HS-27A (cell line): ENCODE measurements at regions not wholly inside any gene's neighbourhood (a gene's known extent, or its start where the extent isn't known, plus 50 kb on each side); places are given as distances from the start of the nearest gene placed in this dataset.
"Not testable (repeated sequence)": the region's sequence is repeated elsewhere in the genome, so short reads cannot be mapped to it uniquely, and the experiment has no call there.

ENCODE experiments used
- DNase-seq: peaks from one replicate; pipeline ENCODE4 v3.0.0-alpha.2; 2012; ENCODE audit warnings: low read depth, missing footprints

DNA sequence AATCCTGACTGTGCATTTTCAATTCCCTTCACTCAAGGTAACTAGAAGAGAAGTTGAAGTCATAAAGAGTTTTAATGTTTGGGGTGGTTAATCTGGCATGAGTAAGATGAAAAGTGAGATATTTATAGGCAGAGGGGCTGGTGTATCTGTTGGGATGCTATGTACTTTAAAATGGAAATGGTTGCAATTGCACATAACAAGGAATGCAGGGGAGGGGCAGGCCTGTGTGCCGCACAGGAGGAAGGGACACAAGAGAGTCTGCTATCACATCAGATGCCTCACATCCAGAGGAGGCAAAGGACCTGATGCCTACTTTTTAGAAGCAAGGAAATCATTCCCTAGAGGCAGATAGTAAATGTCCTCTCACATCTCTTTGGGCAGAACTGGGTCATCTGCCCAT, 55.5 kb upstream of the OSMR start:
- DNase-seq = no peak

DNA sequence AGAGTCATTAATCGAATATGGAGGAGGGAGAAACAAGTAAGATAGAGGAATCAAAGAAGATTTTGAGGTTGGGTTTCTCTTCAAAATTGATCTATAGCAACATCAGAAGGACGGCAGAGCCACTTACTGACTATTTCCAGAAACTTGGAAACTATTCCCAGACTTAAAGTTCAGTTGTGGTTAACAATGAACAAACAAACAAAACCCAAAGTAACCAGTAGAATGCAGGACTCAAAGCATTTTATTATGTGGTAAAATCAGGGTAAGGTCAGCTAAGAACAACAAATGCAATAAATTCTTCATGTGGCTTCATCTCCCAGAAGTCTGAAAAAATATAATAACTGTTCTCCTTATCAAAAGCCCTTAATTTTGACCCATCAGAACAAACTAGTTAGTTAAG, 54.9 kb upstream of the OSMR start:
- DNase-seq = no peak

DNA sequence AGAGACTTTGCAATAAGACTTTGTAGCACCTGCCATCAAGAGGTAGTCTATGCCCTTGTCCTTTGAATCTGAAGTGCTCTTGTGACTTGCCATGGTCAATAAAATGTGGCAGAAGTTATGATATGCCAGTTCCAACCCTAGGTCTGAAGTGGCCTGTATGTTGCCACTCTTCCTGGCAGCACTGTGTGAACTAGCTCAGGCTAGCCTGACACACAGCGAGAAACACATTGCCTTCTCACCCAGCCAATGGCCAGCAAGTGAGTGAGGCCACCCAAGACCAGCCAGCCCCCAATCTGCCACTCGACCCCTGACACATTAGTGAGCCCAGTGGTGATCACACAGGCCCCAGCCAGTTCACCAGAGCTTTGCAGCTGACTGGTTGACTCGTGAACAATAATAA, 52.7 kb upstream of the OSMR start:
- DNase-seq = no peak

DNA sequence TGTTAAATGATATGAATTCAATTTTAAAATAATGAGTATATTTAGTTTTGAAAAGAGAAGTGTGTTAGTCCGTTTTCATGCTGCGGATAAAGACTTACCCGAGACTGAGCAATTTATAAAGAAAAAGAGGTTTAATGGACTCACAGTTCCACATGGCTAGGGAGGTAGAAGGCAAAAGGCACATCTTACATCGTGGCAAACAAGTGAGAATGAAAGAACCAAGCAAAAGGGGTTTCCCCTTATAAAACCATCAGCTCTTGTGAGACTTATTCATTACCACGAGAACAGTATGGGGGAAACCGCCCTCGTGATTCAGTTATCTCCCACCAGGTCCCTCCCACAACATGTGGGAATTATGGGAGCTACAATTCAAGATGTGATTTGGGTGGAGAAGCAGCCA, 51.8 kb upstream of the OSMR start:
- DNase-seq = not testable (repeated sequence)

DNA sequence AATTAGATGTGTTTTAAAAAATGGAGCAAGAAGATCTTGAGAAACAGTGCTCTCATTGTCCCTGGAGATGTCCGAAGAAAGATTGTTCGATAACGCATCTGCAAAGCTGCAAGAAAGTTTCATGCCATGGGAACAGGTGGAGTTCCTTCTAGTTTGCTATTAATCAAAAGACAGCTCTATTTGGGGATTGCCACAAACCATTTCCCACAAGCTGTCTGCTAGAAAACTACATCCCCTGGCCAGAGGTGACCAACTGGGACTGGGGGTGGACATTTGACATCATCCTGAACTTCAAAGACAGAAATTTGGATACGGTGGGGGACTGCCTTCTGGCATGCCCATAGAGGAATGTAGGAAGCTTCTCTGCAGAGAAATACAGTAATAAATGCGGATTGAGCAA, 50.8 kb upstream of the OSMR start:
- no peak for DNase-seq

DNA sequence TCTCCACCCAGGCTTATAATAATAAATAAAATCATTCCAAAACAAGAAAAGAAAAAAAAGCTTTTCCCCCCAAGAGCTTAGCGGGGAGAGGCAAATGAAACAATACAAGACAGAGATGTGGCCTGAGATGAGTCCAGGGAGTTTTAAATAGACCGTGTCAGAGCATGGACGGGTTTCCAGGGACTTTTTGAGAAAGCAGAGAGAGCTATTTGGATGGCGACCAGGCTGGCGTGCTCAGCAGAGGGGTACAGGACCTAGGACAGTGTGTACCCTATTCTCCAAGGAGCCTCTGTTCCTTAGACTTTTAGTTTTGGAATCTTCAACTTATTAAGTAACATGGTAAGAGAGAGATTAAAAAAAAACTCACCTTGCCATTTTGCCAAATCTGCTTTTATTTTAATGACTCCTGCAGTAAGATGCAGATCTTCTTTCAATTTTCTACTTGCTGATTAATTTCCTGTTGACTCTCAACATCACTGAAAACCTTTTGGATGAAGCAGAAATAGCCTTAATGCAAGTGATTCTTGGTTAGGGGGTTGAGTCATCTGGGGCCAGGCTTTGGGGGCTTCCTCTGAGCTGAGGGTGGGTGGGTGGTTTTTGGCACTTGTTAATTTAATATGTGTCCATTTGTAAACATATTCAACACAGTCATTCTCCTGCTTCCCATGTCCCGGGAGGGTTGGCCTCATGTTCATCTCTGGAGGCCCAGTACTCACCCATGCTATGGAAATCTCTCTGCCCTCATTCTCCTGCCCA, 49.6 kb upstream of the OSMR start:
- no peak for DNase-seq
